H9 (cell line): ENCODE measurements at regions not wholly inside any gene's neighbourhood (a gene's known extent, or its start where the extent isn't known, plus 50 kb on each side); places are given as distances from the start of the nearest gene placed in this dataset.

Experiments
- DNase-seq: peaks from one replicate; pipeline ENCODE4 v3.0.0-alpha.2; 2017
- H2AFZ ChIP-seq: one replicate; pipeline ENCODE4 v1.6.1; 2013; ENCODE audit warnings: mild to moderate bottlenecking, low read length, control low read depth, moderate library complexity
- H2AK5ac ChIP-seq: 2 replicates; pipeline ENCODE4 v1.6.1; 2013; ENCODE audit warnings: low read length, control low read depth, mixed read lengths; ENCODE audit not compliant: insufficient read length
- H2BK120ac ChIP-seq: one replicate; pipeline ENCODE4 v1.6.1; 2013; ENCODE audit warnings: low read depth, mild to moderate bottlenecking, low read length, control low read depth, inconsistent platforms; ENCODE audit not compliant: poor library complexity, severe bottlenecking
- H2BK12ac ChIP-seq: 2 replicates; pipeline ENCODE4 v1.6.1; 2013; ENCODE audit warnings: low read length, control low read depth, mixed read lengths, low read depth; ENCODE audit not compliant: insufficient read length
- H2BK15ac ChIP-seq: 2 replicates; pipeline ENCODE4 v1.6.1; 2013; ENCODE audit warnings: low read depth, low read length, control low read depth
- H2BK20ac ChIP-seq: one replicate; pipeline ENCODE4 v1.6.1; 2013; ENCODE audit warnings: low read depth, mild to moderate bottlenecking, low read length, control low read depth, inconsistent platforms; ENCODE audit not compliant: poor library complexity, severe bottlenecking
- H2BK5ac ChIP-seq: 2 replicates; pipeline ENCODE4 v1.6.1; 2013; ENCODE audit warnings: low read length, control low read depth, mixed read lengths; ENCODE audit not compliant: insufficient read length
- H3K14ac ChIP-seq: 2 replicates; pipeline ENCODE4 v1.6.1; 2013; ENCODE audit warnings: low read length, control low read depth; ENCODE audit not compliant: insufficient read depth
- H3K18ac ChIP-seq: 2 replicates; pipeline ENCODE4 v1.6.1; 2013; ENCODE audit warnings: low read depth, mild to moderate bottlenecking, mixed read lengths, low read length, control low read depth; ENCODE audit not compliant: insufficient read length
- H3K23ac ChIP-seq: 2 replicates; pipeline ENCODE4 v1.6.1; 2013; ENCODE audit warnings: low read length, control low read depth, mixed read lengths, low read depth; ENCODE audit not compliant: insufficient read length
- H3K23me2 ChIP-seq: 2 replicates; pipeline ENCODE4 v1.6.1; 2013; ENCODE audit warnings: low read depth, mild to moderate bottlenecking, mixed read lengths, low read length, control low read depth; ENCODE audit not compliant: insufficient read length, poor library complexity, severe bottlenecking
- H3K27ac ChIP-seq: 2 replicates; pipeline ENCODE4 v1.5.1; 2013; ENCODE audit warnings: low read length, control low read depth, mixed read lengths, low read depth; ENCODE audit not compliant: insufficient read length
- H3K27me3 ChIP-seq: 2 replicates; pipeline ENCODE4 v1.6.1; 2013; ENCODE audit warnings: low read length, control low read depth, inconsistent platforms; ENCODE audit not compliant: insufficient read depth
- H3K4ac ChIP-seq: 2 replicates; pipeline ENCODE4 v1.6.1; 2013; ENCODE audit warnings: low read depth, mild to moderate bottlenecking, control low read depth, inconsistent platforms, low read length, moderate library complexity
- H3K4me1 ChIP-seq: 2 replicates; pipeline ENCODE4 v1.6.1; 2013; ENCODE audit warnings: low read length, control low read depth, inconsistent platforms; ENCODE audit not compliant: insufficient read depth
- H3K4me2 ChIP-seq: 2 replicates; pipeline ENCODE4 v1.6.1; 2013; ENCODE audit warnings: low read length, control low read depth, mixed read lengths; ENCODE audit not compliant: insufficient read length, insufficient read depth
- H3K56ac ChIP-seq: 2 replicates; pipeline ENCODE4 v1.6.1; 2013; ENCODE audit warnings: low read depth, mild to moderate bottlenecking, mixed read lengths, low read length, control low read depth; ENCODE audit not compliant: insufficient read length
- H3K79me1 ChIP-seq: 2 replicates; pipeline ENCODE4 v1.6.1; 2013; ENCODE audit warnings: low read depth, mild to moderate bottlenecking, moderate library complexity, low read length, control low read depth, inconsistent platforms; ENCODE audit not compliant: insufficient read depth, poor library complexity, severe bottlenecking
- H3K79me2 ChIP-seq: 2 replicates; pipeline ENCODE4 v1.6.1; 2013; ENCODE audit warnings: low read length, control low read depth, inconsistent platforms; ENCODE audit not compliant: insufficient read depth
- H3K9ac ChIP-seq: 2 replicates; pipeline ENCODE4 v1.6.1; 2013; ENCODE audit warnings: low read length, control low read depth, mixed read lengths; ENCODE audit not compliant: insufficient read length; ENCODE audit errors: extremely low read depth
- H3K9me3 ChIP-seq: one replicate; pipeline ENCODE4 v1.6.1; 2013; ENCODE audit warnings: low read depth, low read length, inconsistent platforms; ENCODE audit not compliant: control insufficient read depth
- H3T11ph ChIP-seq: one replicate; pipeline ENCODE4 v1.6.1; 2013; ENCODE audit warnings: mild to moderate bottlenecking, low read length, control low read depth, inconsistent platforms
- H4K20me1 ChIP-seq: one replicate; pipeline ENCODE4 v1.6.1; 2013; ENCODE audit not compliant: control insufficient read depth, insufficient read length, insufficient read depth
- H4K5ac ChIP-seq: 2 replicates; pipeline ENCODE4 v1.6.1; 2013; ENCODE audit warnings: low read depth, mild to moderate bottlenecking, mixed read lengths, low read length, control low read depth; ENCODE audit not compliant: insufficient read length
- H4K8ac ChIP-seq: replicated peaks from 2 replicates; pipeline ENCODE4 v1.6.1; 2013; ENCODE audit warnings: low read length, control low read depth, mixed read lengths, low read depth; ENCODE audit not compliant: insufficient read length
- H4K91ac ChIP-seq: 2 replicates; pipeline ENCODE4 v1.6.1; 2013; ENCODE audit warnings: low read depth, mild to moderate bottlenecking, moderate library complexity, mixed read lengths, low read length, control low read depth; ENCODE audit not compliant: insufficient read length
- H3K27ac Mint-ChIP-seq, 3 experiments: 2 replicates in 2 of 3; 3 replicates in 1 of 3; pipeline ENCODE4 v1.8.0; 2020 to 2021; ENCODE audit warnings: mixed read lengths in 3 of 3, mild to moderate bottlenecking in 1 of 3, moderate library complexity in 1 of 3
- H3K27me3 Mint-ChIP-seq: 2 replicates; pipeline ENCODE4 v1.8.0; 2021; ENCODE audit warnings: low read depth, mild to moderate bottlenecking, moderate library complexity, mixed read lengths
- H3K36me3 Mint-ChIP-seq, 3 experiments: 2 replicates in 2 of 3; 3 replicates in 1 of 3; pipeline ENCODE4 v1.8.0; 2020 to 2021; ENCODE audit warnings: low read depth in 3 of 3, mixed read lengths in 3 of 3; ENCODE audit not compliant: insufficient read depth in 1 of 3
- H3K4me1 Mint-ChIP-seq, 2 experiments: 2 replicates each; pipeline ENCODE4 v1.8.0; 2020; ENCODE audit warnings: mixed read lengths in 2 of 2
- H3K4me3 Mint-ChIP-seq, 2 experiments: 2 replicates in 1 of 2; 3 replicates in 1 of 2; pipeline ENCODE4 v1.8.0; 2020 to 2021; ENCODE audit warnings: mild to moderate bottlenecking in 2 of 2, mixed read lengths in 2 of 2, moderate library complexity in 1 of 2
- H3K9me3 Mint-ChIP-seq, 2 experiments: 2 replicates in 1 of 2; 3 replicates in 1 of 2; pipeline ENCODE4 v1.8.0; 2020; ENCODE audit warnings: mild to moderate bottlenecking in 2 of 2, mixed read lengths in 2 of 2, moderate library complexity in 1 of 2
- WGBS: extraction: QIAGEN DNeasy Blood & Tissue Kit; methylation state at CpG from one replicate; pipeline ENCODE4 v1.1.7; 2013; ENCODE audit warnings: missing lambda C conversion rate, low lambda C conversion rate, mixed read lengths; ENCODE audit not compliant: insufficient read length; ENCODE audit errors: extremely low coverage; 5-methylcytosine and 5-hydroxymethylcytosine counted together
- TF ChIP-seq, protein P1 (sequence below): fragments of 200-600 bp; sonication (generic); conservative IDR thresholded peaks from 3 replicates; pipeline ENCODE4 v1.8.0; 2021; ENCODE audit warnings: antibody characterized with exemption, mild to moderate bottlenecking

- TF ChIP-seq, protein P1, sequence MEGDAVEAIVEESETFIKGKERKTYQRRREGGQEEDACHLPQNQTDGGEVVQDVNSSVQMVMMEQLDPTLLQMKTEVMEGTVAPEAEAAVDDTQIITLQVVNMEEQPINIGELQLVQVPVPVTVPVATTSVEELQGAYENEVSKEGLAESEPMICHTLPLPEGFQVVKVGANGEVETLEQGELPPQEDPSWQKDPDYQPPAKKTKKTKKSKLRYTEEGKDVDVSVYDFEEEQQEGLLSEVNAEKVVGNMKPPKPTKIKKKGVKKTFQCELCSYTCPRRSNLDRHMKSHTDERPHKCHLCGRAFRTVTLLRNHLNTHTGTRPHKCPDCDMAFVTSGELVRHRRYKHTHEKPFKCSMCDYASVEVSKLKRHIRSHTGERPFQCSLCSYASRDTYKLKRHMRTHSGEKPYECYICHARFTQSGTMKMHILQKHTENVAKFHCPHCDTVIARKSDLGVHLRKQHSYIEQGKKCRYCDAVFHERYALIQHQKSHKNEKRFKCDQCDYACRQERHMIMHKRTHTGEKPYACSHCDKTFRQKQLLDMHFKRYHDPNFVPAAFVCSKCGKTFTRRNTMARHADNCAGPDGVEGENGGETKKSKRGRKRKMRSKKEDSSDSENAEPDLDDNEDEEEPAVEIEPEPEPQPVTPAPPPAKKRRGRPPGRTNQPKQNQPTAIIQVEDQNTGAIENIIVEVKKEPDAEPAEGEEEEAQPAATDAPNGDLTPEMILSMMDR, result no peak
- H3K27me3 Mint-ChIP-seq, result no peaks in the 10 kb centered on the region
- peaks cover 44 to 54% of the 10 kb centered on the region in 2 experiments for H3K4me1 Mint-ChIP-seq
- Histone ChIP-seq H3K9me3 (peaks cover 9% of the 10 kb centered on the region), H3K27ac (peak overlapping the region; percentile 16), H3K23ac (no peak overlapping the region), H3K14ac (no peak overlapping the region), H3K27me3 (no peaks in the 10 kb centered on the region), H3T11ph (no peak overlapping the region), H3K79me2 (no peaks in the 10 kb centered on the region), H4K20me1 (no peaks in the 10 kb centered on the region), H2AFZ (no peak overlapping the region), H3K9ac (no peak overlapping the region), H2BK5ac (no peak overlapping the region), H3K18ac (no peak overlapping the region), H4K8ac (no peak overlapping the region), H3K4me1 (0 out of 2 replicates have a peak, but pooled peaks cover 2% of the 10 kb centered on the region), H3K56ac (no peak overlapping the region), H2BK20ac (no peak overlapping the region), H3K79me1 (no peaks in the 10 kb centered on the region), H4K91ac (no peak overlapping the region), H2BK15ac (no peak overlapping the region), H4K5ac (no peak overlapping the region), H3K4me2 (no peak overlapping the region), H2BK12ac (no peak overlapping the region), H2AK5ac (no peak overlapping the region), H3K4ac (no peak overlapping the region), H3K23me2 (no peaks in the 10 kb centered on the region), H2BK120ac (no peak overlapping the region)
- peak overlapping the region in 1 of 2 experiments; percentile 28; a peak in 1 of 5 replicates for H3K4me3 Mint-ChIP-seq
- WGBS, result no CpG with 5 or more reads among the region's 3 CpGs
- peak; percentile 54 for DNase-seq
- H3K27ac Mint-ChIP-seq, result peak overlapping the region; percentile 80 to 96 (median 89)
- peaks cover 11 to 18% (median 12%) of the 10 kb centered on the region in 3 experiments for H3K36me3 Mint-ChIP-seq
- H3K9me3 Mint-ChIP-seq, result peaks cover 8 to 17% of the 10 kb centered on the region in 2 experiments
Observed at GRCh38 chr4:138111462-138112000, 130.6 kb downstream of the SLC7A11 start.
